GM20000 (cell line): ENCODE measurements at regions not wholly inside any gene's neighbourhood (a gene's known extent, or its start where the extent isn't known, plus 50 kb on each side); places are given as distances from the start of the nearest gene placed in this dataset.

Source experiments
- DNase-seq: peaks from one replicate; pipeline ENCODE4 v3.0.0; 2012; ENCODE audit warnings: low spot score
- TF ChIP-seq, protein P1 (sequence below): IDR thresholded peaks from 2 replicates; pipeline ENCODE4 v1.5.1; 2012; ENCODE audit warnings: mild to moderate bottlenecking, control low read depth; ENCODE audit errors: extremely low read depth, missing control alignments

GRCh38 chr3:180142472-180142871 is 105.7 kb upstream of the PEX5L start:
- DNase-seq, result no peak
- TF ChIP-seq, protein P1, sequence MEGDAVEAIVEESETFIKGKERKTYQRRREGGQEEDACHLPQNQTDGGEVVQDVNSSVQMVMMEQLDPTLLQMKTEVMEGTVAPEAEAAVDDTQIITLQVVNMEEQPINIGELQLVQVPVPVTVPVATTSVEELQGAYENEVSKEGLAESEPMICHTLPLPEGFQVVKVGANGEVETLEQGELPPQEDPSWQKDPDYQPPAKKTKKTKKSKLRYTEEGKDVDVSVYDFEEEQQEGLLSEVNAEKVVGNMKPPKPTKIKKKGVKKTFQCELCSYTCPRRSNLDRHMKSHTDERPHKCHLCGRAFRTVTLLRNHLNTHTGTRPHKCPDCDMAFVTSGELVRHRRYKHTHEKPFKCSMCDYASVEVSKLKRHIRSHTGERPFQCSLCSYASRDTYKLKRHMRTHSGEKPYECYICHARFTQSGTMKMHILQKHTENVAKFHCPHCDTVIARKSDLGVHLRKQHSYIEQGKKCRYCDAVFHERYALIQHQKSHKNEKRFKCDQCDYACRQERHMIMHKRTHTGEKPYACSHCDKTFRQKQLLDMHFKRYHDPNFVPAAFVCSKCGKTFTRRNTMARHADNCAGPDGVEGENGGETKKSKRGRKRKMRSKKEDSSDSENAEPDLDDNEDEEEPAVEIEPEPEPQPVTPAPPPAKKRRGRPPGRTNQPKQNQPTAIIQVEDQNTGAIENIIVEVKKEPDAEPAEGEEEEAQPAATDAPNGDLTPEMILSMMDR, result no peak

GRCh38 chr3:180161770-180162169 is 125.0 kb upstream of the PEX5L start:
- TF ChIP-seq, protein P1, result no peak
- no peak for DNase-seq

DNA sequence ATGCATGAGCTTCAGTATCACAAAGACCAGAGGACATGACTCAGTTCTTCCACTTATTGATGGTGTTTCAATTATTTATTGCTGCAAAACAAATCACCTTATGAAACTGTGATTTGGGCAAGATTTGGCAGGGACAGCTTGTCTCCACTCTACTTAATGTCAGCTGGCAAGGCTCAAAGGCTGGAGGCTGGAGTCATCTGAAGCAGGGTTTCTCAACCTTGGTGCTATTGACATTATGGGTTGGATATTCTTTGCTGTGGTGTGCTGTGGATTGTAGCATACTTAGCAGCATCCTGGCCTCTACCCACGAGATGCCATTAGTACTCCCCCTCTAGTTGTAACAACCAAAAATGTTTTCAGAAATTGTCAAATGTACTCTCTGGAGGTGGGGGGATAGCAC is 138.8 kb upstream of the PEX5L start:
- DNase-seq, result no peak
- TF ChIP-seq, protein P1, result no peak

GRCh38 chr3:180176059-180176458 is 139.3 kb upstream of the PEX5L start:
- no peak for DNase-seq
- TF ChIP-seq, protein P1, result no peak

DNA sequence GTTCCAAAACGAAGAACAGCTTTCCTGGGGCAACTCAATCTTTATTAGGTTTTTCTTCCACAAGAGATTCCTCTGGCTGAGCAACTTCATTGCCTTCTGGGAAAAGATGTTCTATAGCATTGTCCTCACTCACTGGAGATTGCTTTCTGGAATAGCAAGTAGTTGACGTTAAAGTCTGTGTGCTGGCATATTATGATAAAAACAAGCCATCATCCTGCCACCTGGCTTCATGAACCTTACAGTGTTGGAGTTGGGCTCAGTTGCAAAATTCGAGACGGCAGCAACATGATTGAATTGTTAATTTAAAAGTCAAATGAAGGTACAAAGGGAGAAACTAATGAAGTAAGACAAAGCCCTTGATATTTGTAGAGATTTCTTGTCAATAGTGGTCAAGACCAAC is 140.5 kb upstream of the PEX5L start:
- TF ChIP-seq, protein P1, result no peak
- no peak for DNase-seq

- DNase-seq, result no peak
- TF ChIP-seq, protein P1, result no peak
These were observed 142.8 kb upstream of the PEX5L start for GRCh38 chr3:180179562-180179961.

DNA sequence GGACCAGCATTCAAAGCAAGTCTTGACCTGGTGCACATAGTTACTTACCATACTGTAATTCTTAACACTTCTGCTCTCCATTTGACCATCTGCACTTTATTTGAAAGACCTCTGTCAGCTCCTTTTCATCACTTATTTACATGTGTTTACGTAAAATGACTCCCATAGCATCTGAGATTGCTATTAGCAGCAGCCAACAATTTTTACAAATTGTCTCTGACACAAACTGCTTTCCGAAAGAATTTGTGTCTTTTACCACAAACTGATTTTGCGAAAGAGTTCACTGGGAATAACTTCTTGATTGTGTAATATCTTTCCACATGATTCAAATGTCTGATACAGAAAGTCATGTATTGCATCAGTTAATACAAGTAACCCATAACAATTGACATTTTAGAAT is 144.1 kb upstream of the PEX5L start:
- no peak for DNase-seq

More for the DNA sequence above, 144.1 kb upstream of the PEX5L start:
- TF ChIP-seq, protein P1, result no peak
